H1 (cell line): ENCODE measurements at regions not wholly inside any gene's neighbourhood (a gene's known extent, or its start where the extent isn't known, plus 50 kb on each side); places are given as distances from the start of the nearest gene placed in this dataset.

Experiments used
- FOSL1 ChIP-seq: IDR thresholded peaks from 2 replicates; pipeline ENCODE4 v1.6.1; 2011; ENCODE audit warnings: mild to moderate bottlenecking, low read depth, low read length, moderate library complexity; ENCODE audit not compliant: insufficient read depth
- GTF2F1 ChIP-seq: IDR thresholded peaks from 2 replicates; pipeline ENCODE4 v1.6.1; 2012; ENCODE audit warnings: low read depth, low read length, improper control_type of control experiment, borderline replicate concordance
- JUND ChIP-seq: IDR thresholded peaks from 2 replicates; pipeline ENCODE4 v1.6.1; 2011; ENCODE audit warnings: mild to moderate bottlenecking, improper control_type of control experiment, low read length
- POLR2A ChIP-seq, 2 experiments: IDR thresholded peaks; 1 replicate in 1 of 2; 2 replicates in 1 of 2; pipeline ENCODE4 v1.6.1; 2011; ENCODE audit warnings: low read depth in 2 of 2, low read length in 2 of 2, mild to moderate bottlenecking in 2 of 2; ENCODE audit errors: control extremely low read depth in 1 of 2
- SRF ChIP-seq: IDR thresholded peaks from 2 replicates; pipeline ENCODE4 v1.6.1; 2011; ENCODE audit warnings: mild to moderate bottlenecking, low read depth, low read length, moderate library complexity
- TAF1 ChIP-seq: IDR thresholded peaks from 2 replicates; pipeline ENCODE4 v1.6.1; 2011; ENCODE audit warnings: mild to moderate bottlenecking, low read depth, low read length
- TF ChIP-seq, protein P1 (sequence below): fragments of 300-600 bp; sonication (generic); IDR thresholded peaks from 2 replicates; pipeline ENCODE4 v1.7.1; 2012; ENCODE audit warnings: low read length, moderate library complexity, mild to moderate bottlenecking, inconsistent platforms; ENCODE audit not compliant: insufficient replicate concordance
- TF ChIP-seq, protein P2 (sequence below): IDR thresholded peaks from 2 replicates; pipeline ENCODE4 v1.6.1; 2012; ENCODE audit warnings: low read length, inconsistent platforms
- TF ChIP-seq, protein P3 (sequence below): IDR thresholded peaks from 2 replicates; pipeline ENCODE4 v1.6.1; 2011; ENCODE audit warnings: low read depth, mild to moderate bottlenecking, low read length; ENCODE audit not compliant: insufficient read depth

DNA sequence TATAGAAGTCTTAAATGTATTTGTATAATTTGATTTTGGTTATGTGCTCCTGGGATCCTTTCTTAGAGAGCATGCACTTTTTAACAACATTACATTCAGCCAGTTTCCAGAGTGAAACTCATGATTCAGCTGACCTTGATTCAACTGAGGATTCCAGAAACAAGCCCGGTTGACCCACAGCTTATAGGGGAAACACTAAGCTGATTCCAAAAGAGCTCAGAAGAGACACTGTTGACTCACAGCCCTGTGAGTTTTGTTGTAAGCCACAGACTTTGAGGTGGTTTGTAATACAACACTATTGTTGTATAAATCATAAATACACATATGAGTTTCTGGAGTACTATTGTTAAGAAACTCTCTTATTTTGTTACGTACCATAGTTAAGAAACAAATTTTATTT lies 133.8 kb upstream of the MGAT4C start (continued):
- TF ChIP-seq, protein P1, sequence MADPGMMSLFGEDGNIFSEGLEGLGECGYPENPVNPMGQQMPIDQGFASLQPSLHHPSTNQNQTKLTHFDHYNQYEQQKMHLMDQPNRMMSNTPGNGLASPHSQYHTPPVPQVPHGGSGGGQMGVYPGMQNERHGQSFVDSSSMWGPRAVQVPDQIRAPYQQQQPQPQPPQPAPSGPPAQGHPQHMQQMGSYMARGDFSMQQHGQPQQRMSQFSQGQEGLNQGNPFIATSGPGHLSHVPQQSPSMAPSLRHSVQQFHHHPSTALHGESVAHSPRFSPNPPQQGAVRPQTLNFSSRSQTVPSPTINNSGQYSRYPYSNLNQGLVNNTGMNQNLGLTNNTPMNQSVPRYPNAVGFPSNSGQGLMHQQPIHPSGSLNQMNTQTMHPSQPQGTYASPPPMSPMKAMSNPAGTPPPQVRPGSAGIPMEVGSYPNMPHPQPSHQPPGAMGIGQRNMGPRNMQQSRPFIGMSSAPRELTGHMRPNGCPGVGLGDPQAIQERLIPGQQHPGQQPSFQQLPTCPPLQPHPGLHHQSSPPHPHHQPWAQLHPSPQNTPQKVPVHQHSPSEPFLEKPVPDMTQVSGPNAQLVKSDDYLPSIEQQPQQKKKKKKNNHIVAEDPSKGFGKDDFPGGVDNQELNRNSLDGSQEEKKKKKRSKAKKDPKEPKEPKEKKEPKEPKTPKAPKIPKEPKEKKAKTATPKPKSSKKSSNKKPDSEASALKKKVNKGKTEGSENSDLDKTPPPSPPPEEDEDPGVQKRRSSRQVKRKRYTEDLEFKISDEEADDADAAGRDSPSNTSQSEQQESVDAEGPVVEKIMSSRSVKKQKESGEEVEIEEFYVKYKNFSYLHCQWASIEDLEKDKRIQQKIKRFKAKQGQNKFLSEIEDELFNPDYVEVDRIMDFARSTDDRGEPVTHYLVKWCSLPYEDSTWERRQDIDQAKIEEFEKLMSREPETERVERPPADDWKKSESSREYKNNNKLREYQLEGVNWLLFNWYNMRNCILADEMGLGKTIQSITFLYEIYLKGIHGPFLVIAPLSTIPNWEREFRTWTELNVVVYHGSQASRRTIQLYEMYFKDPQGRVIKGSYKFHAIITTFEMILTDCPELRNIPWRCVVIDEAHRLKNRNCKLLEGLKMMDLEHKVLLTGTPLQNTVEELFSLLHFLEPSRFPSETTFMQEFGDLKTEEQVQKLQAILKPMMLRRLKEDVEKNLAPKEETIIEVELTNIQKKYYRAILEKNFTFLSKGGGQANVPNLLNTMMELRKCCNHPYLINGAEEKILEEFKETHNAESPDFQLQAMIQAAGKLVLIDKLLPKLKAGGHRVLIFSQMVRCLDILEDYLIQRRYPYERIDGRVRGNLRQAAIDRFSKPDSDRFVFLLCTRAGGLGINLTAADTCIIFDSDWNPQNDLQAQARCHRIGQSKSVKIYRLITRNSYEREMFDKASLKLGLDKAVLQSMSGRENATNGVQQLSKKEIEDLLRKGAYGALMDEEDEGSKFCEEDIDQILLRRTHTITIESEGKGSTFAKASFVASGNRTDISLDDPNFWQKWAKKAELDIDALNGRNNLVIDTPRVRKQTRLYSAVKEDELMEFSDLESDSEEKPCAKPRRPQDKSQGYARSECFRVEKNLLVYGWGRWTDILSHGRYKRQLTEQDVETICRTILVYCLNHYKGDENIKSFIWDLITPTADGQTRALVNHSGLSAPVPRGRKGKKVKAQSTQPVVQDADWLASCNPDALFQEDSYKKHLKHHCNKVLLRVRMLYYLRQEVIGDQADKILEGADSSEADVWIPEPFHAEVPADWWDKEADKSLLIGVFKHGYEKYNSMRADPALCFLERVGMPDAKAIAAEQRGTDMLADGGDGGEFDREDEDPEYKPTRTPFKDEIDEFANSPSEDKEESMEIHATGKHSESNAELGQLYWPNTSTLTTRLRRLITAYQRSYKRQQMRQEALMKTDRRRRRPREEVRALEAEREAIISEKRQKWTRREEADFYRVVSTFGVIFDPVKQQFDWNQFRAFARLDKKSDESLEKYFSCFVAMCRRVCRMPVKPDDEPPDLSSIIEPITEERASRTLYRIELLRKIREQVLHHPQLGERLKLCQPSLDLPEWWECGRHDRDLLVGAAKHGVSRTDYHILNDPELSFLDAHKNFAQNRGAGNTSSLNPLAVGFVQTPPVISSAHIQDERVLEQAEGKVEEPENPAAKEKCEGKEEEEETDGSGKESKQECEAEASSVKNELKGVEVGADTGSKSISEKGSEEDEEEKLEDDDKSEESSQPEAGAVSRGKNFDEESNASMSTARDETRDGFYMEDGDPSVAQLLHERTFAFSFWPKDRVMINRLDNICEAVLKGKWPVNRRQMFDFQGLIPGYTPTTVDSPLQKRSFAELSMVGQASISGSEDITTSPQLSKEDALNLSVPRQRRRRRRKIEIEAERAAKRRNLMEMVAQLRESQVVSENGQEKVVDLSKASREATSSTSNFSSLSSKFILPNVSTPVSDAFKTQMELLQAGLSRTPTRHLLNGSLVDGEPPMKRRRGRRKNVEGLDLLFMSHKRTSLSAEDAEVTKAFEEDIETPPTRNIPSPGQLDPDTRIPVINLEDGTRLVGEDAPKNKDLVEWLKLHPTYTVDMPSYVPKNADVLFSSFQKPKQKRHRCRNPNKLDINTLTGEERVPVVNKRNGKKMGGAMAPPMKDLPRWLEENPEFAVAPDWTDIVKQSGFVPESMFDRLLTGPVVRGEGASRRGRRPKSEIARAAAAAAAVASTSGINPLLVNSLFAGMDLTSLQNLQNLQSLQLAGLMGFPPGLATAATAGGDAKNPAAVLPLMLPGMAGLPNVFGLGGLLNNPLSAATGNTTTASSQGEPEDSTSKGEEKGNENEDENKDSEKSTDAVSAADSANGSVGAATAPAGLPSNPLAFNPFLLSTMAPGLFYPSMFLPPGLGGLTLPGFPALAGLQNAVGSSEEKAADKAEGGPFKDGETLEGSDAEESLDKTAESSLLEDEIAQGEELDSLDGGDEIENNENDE, result no peak
- no peak for TF ChIP-seq JUND
- no peak for TF ChIP-seq TAF1
- no peak for TF ChIP-seq SRF
- TF ChIP-seq FOSL1, result no peak
- TF ChIP-seq POLR2A (IDR thresholded peaks at IDR 0.05; ENCODE audit: control extremely low read depth in 1 of 2, low read depth in 2 of 2, low read length in 2 of 2), result no peak
- TF ChIP-seq, protein P2, sequence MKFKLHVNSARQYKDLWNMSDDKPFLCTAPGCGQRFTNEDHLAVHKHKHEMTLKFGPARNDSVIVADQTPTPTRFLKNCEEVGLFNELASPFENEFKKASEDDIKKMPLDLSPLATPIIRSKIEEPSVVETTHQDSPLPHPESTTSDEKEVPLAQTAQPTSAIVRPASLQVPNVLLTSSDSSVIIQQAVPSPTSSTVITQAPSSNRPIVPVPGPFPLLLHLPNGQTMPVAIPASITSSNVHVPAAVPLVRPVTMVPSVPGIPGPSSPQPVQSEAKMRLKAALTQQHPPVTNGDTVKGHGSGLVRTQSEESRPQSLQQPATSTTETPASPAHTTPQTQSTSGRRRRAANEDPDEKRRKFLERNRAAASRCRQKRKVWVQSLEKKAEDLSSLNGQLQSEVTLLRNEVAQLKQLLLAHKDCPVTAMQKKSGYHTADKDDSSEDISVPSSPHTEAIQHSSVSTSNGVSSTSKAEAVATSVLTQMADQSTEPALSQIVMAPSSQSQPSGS, result no peak
- TF ChIP-seq, protein P3, sequence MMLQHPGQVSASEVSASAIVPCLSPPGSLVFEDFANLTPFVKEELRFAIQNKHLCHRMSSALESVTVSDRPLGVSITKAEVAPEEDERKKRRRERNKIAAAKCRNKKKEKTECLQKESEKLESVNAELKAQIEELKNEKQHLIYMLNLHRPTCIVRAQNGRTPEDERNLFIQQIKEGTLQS, result no peak
- TF ChIP-seq GTF2F1, result no peak
